C4-2B (cell line): ENCODE measurements at regions not wholly inside any gene's neighbourhood (a gene's known extent, or its start where the extent isn't known, plus 50 kb on each side); places are given as distances from the start of the nearest gene placed in this dataset.

Source experiments
- CTCF ChIP-seq: fragments of 450-650 bp; conservative IDR thresholded peaks from 2 replicates; pipeline ENCODE4 v1.5.1; 2017; ENCODE audit warnings: mild to moderate bottlenecking
- ZFX ChIP-seq: fragments of 450-650 bp; IDR thresholded peaks from 2 replicates; pipeline ENCODE4 v1.6.1; 2017

- TF ChIP-seq CTCF (no peak), ZFX (no peak)
Observed at GRCh38 chr11:71097506-71098240, 154.7 kb downstream of the SHANK2 start.
